HG02970 (cell line): ENCODE measurements at regions not wholly inside any gene's neighbourhood (a gene's known extent, or its start where the extent isn't known, plus 50 kb on each side); places are given as distances from the start of the nearest gene placed in this dataset.

Experiments
- ATAC-seq: cut with Tn5 transposase; IDR thresholded peaks from one replicate; pipeline ENCODE4 v1.9.1; 2021; ENCODE audit warnings: mild to moderate bottlenecking, moderate library complexity, moderate number of reproducible peaks; ENCODE audit not compliant: unreplicated experiment, low FRiP score

DNA sequence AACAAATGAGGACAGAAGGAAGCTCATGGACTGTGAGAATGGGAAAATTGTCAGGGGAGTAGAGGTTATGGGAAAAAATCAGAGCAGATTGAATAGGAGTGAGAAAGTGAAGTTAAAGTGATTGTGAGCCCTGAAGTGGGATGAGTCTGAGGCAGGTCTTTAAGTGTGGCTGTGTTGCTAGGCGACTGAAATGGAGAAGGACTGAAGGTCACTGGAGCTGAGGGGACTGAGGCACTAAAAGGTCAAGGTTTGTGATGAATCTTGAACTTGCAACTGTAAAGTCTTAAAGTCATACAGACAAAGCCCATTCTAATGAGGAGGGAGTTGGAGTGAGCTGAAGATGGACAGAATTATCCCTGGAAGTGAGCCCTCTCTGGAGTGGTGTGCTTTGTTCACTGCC, 518.9 kb downstream of the TUSC7 start:
- ATAC-seq, result no peak

DNA sequence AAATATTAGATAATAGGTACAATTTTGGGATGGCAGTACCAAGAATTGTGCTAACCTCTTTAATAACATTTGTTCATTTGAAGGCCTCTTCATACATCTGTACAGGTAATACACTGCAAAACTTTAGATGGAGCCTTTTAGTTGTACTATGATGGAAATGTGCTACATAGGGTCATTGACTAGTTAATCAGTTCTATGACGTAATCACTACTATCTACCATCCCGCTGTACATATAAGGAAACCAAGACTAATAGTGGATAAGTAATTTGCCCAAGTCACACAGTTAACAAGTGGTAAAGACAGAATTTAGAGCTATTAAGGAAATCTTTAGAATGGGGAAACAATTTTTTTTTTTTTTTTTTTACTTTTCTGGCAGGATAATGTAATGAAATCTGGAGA, 521.3 kb downstream of the TUSC7 start:
- ATAC-seq, result no peak

DNA sequence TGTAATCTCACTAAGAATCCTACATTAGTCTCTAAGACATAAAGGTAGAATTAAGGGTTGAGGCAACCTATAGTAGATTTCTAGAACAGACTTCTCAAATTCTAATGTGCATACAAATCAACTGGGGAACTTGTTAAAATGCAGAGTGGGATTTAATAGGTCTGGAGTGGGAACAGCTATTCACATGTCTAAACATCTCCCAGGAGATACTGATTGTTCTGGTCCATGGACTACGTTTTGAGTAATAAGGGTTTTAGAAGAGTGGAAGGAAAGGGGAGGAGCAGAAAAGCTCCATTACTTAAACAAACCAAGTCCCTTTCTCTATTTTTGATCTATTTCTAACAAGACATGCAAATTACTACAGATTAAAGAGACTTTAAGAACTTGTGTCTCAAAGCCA, 524.8 kb downstream of the TUSC7 start:
- no peak for ATAC-seq

DNA sequence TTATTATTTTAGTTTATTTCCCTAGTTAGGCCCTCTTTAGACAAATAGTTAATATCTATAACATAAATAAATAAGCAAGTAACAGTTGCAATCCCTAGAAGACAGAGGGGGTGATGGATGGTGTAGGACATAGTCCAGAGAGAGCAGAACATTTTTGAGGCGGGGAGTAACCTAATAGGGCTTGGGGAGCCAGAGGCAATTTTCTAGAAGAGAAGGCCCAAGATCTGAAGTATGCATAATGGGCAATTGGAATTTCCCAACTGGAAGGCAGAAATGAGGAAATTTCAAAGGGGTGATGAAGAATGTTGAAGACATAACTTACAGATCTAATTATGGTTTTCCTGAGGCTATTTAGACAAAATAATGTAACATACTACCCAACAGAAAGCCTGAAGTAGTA, 525.7 kb downstream of the TUSC7 start:
- ATAC-seq, result no peak

DNA sequence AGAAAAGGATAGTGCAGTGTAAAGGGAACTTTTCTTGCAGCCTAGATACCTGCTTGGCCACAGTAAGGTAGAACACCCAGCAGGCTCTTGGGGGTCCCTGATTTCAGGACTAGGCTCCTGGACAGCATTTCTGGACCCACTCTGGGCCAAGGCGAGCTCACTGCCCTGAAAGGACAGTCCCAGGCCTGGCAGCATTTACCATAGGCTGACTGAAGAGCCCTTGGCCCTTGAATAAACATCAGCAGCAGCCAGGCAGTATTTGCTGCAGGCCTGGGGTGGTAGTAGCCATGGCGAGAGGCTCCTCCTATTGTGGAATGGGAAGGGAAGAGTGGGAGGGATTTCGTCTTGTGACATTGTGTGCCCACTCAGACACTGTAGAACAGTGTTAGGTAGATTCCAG, 529.2 kb downstream of the TUSC7 start:
- no peak for ATAC-seq

DNA sequence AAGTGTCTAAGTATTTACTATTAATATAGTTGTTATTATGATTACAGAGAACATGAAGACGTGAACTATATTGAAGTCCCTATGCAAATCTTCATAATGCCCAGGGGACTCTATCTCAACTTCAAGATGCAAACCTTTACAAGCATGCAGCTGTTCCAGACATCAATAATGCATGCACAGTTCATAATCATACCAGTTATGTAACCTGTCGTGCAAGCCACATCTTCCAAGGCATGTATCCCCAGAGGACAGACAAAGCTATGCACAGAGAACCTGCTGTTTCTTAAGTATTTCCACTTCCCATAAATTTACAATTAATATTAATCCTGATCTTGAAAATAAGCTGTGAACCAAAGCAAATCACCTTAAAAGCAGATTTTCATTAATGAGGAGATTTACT, 534.1 kb downstream of the TUSC7 start:
- no peak for ATAC-seq

DNA sequence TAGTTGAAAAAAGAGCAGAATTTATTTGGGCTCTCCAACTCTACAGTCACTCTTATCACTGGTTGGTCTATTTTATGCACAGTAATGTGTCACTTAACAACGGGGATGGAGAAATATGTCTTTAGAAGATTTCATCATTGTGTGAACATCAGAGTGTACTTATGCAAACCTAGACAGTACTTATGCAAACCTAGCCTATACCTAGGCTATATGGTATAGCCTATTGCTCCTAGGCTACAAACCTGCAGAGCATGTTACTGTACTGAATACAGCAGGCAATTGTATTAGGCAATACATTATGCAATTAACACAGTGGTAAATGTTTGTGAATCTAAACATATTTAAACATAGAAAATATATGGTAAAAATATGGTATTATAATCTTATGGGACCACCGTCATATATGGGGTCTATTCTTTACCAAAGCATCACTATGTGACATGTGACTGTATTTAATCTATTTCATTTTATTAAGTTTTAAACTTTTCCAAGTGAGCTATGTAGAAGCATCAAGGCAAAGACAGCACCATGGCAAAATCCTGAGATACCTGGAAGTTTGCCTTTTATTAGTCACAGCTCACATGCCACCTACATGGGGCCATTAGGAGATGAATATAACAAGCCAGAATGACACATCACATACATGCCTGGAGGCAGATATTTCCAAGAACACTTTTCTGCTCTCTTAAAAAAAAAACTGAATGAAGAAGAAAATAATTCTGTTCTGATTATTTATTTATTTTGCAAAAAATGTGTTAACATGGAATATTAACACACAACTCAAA, 537.4 kb downstream of the TUSC7 start:
- no peak for ATAC-seq

DNA sequence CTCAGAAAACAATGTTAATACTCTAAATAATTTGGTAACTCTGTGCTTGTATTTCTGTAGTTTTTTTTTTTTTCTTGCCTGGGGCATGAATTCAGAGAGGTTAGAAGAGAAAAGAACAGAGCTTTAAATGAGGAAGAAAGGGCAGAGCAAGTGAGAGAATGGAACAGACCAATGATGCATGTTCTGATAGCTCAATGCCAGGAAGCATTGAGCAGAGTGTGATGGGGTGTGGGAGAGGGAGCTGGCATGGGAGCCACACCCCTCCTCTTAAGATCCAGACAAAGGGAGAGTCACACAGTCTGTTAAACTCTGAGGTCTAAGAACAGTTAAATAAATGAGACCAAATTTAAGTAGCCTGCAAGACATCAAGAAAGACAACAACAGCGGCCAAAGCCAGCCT, 538.6 kb downstream of the TUSC7 start:
- ATAC-seq, result no peak

DNA sequence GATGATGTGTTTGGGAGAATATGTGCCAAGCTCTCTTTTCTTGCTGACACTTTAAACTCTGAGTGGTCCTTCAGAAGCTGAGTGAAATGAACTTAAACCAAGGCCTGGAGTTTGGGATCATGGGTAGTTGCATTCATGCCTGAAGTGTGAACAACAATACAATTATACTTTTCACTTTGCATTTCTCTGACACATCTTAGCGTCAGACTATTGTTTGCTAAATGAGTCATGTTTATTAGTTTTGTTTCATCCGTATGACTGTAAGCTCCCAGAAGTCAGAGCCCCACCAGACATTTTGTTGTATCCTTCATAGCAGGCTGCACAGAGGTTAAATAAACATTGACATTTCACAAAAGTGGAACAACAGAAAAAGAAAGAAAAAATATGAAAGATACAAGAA, 542.6 kb downstream of the TUSC7 start:
- no peak for ATAC-seq

DNA sequence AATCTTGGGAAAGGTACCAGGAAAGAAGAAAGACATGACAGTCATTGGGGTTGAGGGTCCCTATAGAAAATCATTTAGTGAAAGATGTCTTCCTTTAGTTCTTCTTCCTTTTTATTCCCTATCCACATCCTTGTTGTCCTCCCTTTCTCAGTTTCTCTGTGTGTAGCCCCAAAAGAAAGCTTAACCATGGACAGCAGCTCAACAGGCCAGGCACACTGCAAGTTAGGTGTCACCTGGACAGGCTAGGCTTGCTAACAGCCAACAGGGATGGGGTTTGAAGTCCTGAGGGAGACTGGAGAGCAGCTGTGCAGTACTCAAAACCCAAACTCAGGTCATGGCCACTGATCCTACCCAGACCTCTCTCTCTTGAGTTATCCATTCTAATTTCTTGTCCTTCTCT, 543.1 kb downstream of the TUSC7 start:
- ATAC-seq, result no peak

DNA sequence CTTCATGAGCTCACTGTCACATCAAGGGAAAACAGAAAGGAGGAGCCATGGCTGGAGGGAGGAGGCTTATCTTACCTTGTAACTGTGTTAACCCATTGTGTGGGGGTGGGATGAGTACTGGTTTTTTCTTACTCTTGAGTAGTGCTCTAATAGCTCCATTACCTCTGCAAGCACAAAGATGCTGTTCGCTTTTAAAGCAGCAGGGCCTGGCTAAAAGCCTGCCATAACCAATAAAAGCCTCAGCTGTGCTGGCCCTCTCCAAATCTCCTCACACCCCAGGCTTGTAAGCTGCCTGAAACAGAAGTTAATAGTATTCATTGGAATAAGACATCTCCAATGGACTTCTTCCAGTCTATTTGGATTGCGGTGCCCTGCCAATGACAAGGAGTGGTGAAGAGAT, 544.1 kb downstream of the TUSC7 start:
- ATAC-seq, result no peak

DNA sequence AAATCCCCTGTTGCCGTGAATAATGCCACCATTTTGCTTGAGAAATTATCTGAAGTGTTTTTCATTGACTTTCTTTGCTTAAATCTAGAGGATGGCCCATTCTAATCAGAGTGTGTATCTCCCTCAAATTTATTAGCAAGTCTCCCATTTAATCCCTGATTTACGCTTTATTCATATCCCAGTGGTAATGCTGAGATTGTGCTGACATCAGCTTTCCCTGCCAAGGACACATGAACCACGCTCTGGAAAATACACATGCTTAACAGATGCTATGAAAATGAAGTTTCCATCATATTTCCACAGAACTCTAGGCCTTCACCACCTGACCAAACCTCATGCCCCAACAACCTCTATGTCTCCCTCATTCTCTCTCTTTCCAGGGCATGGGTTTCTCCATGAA, 545.4 kb downstream of the TUSC7 start:
- no peak for ATAC-seq

DNA sequence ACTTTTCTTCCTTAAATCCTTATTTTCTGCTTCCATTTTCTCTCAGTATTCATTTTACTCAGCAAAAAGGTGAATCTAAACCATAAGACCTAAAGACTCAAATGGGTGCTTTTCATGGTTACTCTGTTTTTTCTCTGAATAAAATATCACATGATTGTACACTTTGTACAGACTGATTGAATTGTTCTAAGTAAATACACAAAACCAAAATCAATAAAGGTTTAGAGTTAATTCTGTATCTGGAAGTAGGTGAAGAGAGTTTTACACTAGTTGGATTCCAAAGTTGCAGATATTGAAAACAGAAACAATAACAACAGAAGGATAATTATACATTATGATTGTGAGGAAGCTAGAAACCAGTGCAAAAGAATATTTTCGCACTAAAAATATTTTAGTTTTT, 546.2 kb downstream of the TUSC7 start:
- no peak for ATAC-seq

DNA sequence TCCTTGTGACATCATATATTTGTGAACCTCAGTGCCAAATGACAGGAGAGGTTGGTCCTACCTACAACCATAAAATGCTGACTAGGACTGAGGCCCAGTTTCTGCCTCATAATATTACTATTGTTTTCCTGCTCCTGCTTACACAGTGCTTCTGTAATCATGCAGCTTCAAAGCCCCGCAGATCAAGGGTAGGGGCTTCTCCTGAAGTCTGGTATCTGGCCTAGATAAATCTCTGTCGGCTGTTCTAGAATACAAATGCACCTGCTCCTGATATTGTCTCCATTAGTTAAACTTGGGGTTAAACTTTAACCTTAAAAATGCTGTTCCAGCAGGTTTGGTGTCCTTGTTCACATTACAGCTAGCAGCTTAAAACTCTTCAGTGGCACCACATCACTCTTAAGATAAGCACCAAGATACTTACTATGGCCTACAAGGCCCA, 552.4 kb downstream of the TUSC7 start:
- ATAC-seq, result no peak

DNA sequence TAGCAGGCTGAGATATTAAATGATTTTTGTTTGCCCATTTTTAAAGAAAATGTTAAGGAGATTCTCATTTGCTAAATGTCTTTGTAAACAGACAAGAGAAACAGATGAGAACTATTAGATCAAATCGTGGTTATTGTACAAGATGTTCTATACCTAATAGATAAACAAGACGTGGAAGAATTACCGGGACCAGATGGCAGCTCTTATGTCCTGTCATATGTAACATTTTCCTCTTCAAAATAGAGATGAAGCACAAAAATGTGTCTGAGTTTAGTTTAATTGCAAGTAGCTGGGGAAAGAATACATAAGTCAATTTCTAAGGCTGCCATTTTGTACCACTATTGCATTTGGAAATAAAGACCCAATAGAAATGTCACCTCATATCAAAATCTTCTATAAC, 553.7 kb downstream of the TUSC7 start:
- no peak for ATAC-seq

DNA sequence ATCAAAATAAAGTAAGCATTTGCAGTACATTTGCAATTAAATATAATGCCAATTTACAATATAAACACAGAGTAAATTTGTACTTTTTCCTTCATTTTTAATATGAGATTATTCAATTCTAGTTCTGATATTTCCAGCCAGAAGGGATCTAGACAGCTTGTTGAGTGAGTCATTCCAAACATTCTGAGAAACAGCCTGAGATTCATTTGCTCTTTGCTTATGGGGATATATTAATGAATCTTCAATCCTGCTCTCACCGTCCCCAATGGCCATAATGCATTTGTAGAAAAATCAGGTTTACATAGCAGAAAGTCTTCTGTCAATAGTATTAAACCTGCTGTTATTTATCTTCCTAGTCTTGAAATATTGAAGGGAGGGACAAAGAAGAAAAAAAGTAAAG, 554.2 kb downstream of the TUSC7 start:
- no peak for ATAC-seq

DNA sequence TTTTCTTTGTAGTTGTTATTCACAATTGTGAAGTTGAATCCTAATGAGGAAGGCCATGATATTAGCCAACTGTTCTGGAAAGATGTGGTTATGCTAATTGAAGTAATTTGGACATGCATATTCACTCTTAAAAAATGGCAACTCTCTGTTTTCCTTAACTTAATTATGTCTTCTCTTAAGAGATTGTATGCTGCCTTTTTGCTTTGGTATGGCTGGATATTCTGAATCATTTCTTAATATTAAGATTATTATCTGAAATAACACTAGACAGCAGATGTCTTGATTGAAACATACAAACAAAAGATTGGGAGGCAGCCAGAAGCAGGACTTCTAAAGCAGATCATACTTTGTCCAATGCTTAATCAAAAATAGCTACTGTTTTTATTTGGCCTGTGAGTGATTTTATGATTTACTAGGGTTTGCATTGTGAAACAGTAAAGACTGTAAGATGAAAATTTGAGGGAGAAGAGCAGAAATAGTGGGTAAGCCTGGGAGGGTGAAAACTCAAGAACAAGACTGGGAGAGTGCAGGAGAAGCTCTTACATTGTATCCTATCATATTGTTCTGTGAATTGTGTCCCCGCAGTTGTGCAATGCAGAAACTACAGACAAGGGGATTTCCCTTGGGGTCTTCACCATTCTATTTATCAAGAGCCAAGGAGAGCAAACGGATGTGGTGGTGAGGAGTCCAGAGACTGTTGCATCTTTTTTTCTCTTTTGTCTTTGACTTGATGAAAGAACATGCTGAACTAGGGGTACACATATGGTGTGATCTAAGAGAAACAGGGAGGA, 554.8 kb downstream of the TUSC7 start:
- ATAC-seq, result no peak

DNA sequence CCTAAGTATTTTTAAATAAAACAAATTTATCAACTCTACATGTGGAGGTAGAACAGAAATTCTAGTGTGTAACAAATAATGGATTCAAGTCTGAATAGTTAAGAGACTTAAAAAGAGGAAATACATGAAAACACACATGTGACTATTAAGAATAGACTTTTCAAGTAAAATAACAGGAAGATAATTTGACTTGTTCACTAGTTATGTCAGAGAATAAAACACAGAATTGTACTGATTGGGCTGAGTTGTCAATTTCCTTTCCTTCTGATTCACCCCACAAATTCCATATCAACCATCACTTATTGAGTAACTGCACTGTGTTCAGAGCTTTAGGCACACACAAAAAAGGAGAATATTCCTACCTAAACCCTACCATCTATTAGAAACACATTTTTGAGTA, 557.2 kb downstream of the TUSC7 start:
- ATAC-seq, result no peak

DNA sequence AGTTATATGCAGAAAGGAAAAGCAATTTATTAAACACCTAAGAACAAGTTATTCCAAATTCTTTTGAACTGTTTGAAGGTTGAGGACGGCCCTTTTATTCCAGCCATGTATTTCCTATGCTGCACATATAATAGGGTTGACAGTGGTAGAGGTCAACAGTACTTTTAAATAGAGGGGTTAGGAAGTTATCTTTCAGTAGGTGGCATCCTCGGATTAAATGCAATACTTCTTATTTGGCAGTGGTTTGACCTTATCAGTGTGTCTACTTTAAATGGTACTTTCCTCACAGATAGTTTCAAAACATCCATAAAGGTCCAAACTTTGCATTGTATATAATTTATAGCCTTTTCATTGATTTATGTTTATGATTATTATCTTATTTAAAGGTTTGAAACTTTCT, 558.7 kb downstream of the TUSC7 start:
- ATAC-seq, result no peak

DNA sequence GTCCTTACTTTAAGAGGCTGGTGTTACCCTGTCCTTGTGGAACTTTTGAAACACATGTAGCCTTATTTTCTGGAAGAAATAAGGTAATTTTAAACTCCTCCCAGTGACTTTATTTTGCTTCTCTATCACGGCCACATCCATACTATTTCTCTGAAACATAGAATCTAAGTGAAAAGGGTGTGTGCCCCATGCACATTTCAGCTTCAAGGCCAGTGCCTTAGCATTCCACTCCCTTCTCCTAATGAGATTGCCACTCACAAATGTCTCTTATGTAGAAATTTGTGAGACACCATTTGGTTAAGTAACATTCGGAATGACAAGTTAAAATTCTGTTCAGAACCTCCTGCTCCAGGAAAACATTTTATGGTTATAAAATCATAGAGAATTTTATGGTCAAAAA, 562.7 kb downstream of the TUSC7 start:
- ATAC-seq, result no peak

DNA sequence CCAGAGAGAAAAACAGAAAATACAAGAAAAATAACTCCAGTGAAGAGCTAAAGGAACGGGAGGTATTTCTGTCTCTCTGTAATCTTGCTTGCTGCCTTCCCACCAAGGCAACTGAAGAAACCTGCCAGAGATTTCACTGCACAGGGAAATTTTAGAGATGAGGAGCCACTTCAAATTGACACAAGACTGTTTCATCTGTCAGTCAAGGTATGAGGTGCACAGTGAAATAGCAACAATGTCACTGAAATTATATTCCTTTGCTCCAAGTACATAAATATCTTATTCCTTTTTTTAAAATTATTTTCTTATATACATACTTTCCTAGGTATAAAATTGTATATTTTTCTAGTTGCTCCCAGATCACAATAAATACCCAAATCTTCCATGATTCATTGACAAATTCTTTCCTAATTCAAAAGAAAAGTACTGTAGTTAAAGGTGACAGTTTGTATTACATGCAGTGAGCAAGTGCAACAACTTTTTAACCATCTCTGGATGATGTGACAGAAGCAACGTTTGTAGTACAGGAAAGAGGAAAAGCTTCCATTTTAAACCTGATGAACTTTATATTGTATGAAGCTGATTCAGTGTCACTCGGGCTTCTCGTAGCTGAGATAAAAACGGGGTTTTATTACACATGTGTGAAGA, 563.4 kb downstream of the TUSC7 start:
- no peak for ATAC-seq

DNA sequence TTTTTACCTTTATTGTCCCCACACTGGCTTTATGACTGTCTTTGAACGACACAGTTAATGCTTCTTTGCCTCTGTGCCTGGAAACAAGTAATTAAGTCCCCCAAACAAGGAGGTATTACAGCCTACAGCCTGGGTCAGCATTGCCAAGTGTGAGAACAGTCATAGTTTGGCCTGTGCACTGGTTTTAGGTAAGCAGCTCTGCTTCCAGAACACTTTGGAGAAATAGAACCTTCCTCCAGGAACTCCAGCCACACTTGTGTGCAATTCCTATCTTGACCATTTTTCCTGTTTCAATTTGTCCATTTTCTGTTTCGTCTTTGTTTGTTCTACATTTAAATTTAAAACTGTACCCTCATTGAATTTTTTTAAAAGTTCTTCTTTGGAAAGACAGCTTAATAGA, 568.2 kb downstream of the TUSC7 start:
- no peak for ATAC-seq
